Effector CD8-positive, alpha-beta T cell (primary cell): ENCODE measurements at regions not wholly inside any gene's neighbourhood (a gene's known extent, or its start where the extent isn't known, plus 50 kb on each side); places are given as distances from the start of the nearest gene placed in this dataset.

ENCODE experiments used
- DNase-seq: peaks from one replicate; lab custom pipeline; 2025; lab: John Stamatoyannopoulos, UW

- DNase-seq = no peak
These were observed 137.4 kb upstream of the SGK1 start for GRCh38 chr6:134455319-134455718.

DNA sequence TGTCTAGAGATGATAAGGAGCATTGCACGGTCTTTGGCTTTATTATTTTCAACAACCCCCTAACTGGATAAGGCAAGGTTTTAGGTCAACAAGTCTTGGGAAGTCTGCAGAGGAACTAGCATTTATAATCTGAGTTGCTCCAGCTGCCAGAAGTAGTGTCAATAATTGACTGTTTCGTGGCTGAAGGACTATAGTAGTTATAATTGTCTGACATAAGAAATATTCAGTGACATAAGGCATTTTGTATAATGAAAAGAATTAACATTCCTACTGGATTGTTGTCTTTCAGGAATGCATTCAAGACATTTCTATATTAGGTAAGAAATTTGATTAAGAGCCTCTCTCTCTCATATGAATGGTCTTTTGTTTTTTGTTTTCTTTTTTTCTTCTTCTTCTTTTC, 136.9 kb upstream of the SGK1 start:
- no peak for DNase-seq

DNA sequence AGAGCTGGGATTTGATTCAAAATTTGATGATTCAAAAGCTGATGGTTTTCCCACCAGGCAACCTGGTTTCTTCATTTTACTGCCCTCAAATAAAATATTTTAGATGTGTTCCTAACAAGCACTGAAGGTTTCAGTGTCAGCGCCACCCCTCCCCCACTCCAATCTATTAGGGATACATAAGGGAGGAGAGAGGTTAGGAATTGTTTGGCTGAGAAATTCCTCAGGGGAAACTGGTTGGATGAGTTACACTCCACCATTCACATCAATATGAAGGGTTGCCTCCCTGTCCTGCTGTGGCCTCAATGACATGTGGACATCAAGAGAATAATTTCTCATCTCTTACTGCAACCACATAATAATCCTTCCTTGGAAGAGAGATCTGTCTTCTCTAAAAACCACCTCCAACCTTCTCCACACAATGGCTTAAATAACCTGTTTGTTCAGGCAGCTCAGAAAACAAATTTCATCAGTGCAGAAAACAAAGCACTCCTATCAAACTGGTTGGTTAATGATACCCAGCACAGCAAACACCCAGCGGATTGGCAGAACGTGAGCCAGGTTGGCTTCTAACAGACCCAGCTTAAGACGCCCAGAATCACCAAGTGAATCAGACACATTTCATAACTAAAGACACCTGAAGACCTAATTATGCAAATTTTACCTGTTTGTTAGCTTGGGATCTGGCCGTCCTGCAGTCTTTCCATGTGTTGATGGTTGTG, 136.0 kb upstream of the SGK1 start:
- DNase-seq = no peak

DNA sequence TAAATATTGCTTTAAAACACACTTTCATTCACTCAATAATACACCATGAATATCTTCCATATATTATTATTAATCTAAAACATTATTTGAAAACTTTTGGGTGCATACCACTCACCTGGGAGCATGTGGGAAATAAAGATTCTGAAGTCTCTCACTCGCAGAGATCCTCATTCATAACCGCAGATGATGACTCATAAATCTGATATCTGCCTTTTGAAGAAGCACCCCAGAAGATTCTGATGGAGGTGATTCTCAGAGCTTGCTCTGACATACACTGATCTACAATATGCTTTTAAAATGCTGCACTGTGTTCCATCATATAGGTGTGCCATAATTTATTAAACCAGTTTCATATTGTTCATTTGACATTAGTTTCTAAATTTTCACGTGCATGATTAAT, 135.0 kb upstream of the SGK1 start:
- DNase-seq = no peak

GRCh38 chr6:134451529-134451928, 133.6 kb upstream of the SGK1 start:
- no peak for DNase-seq

GRCh38 chr6:134449781-134450180, 131.9 kb upstream of the SGK1 start:
- no peak for DNase-seq

GRCh38 chr6:134449004-134449403, 131.1 kb upstream of the SGK1 start:
- DNase-seq = no peak

DNA sequence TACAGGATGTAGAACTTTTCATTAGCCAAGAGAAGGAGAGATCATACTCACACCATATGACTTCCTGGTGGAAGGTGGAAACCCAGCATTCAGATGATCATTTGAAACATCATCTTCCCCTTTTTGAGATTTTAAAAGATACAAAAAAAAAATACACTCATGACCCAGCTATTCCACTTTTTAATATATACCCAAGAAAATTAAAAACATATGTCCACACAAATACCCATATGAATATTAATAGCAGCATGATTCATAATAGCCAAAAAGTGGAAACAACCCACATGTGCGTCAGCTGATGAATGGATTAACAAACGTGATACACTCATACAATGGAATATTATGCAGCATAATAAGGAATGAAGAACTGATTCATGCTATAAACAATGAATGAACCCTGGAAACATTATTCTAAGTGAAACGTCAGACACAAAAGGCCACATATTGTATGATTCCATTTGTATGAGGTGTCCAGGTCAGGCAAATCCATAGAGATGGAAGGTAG, 130.0 kb upstream of the SGK1 start:
- DNase-seq = no peak

DNA sequence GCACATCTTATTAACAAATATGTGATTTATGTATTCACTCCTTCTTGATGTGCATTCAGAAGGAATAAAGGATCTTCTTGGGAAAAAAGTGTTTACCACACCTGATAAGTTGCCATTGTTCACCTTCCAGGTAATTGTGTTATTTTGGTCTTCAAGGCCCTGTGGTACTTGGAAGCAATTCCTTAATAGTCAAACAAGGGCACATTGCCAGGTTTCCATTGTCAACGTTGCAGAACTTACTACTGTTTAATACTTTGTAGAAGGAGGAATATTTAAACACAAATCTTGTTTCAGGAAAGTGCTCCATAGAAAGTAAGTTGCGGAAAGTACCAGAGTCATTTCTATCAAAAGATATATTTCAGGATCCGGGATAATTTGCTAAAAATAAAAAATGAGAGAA, 129.5 kb upstream of the SGK1 start:
- no peak for DNase-seq

DNA sequence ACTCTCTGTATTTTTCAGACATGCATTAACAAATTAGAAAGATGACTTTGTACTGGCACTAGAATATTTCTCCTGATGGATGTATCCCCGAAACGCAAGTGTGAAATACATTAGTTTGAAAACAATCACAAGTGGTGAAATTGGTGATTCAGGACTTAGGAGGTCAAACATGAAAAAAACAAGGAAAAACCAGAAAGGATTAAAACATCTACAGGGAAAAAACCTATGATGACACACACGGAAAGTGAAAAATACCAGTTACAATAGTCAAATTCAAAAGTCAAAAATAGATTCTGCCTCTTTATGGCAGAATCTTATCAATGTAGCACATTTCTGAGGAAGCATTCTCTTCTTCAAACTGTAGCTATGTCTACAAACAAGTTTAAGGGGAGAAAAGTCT, 129.0 kb upstream of the SGK1 start:
- no peak for DNase-seq

DNA sequence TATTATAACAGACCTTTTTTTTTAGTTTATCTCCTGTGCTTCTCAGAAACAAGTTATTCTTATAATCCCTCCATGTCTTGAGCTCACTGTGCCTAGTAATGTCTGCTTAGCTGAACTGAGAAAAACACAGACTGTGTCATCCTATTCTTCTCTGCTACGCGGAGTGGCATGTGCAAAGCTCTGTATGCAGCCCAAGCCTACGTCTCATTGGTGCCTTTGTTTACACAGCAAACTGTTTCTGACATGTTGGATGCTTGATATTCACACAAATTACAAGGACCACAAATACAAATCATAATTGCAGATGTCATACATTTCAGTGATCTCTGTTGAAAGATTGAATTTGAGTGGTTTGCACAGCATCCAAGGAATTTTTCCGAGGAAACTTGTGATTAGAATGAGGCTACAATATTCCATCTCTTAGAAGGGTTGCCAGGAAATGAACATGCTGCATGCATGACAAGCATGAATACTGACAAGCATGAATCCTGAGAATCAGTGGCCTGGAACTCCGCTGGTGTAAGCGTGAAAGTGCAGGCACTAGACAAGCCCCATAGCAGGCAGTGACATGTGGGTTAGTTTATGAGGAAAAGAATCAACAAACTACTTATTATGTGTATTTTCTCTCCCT, 128.4 kb upstream of the SGK1 start:
- no peak for DNase-seq

GRCh38 chr6:134443009-134443408, 125.1 kb upstream of the SGK1 start:
- DNase-seq = no peak

- no peak for DNase-seq
These were observed 124.2 kb upstream of the SGK1 start for GRCh38 chr6:134442073-134442472.

GRCh38 chr6:134438837-134439236, 120.9 kb upstream of the SGK1 start:
- DNase-seq = no peak

GRCh38 chr6:134437376-134437775, 119.5 kb upstream of the SGK1 start:
- DNase-seq = no peak

- DNase-seq = no peak
These were observed 119.0 kb upstream of the SGK1 start for GRCh38 chr6:134436950-134437349.

GRCh38 chr6:134436281-134436815, 118.4 kb upstream of the SGK1 start:
- DNase-seq = no peak

GRCh38 chr6:134435814-134436280, 117.9 kb upstream of the SGK1 start:
- no peak for DNase-seq

GRCh38 chr6:134434019-134434942, 116.4 kb upstream of the SGK1 start:
- no peak for DNase-seq

DNA sequence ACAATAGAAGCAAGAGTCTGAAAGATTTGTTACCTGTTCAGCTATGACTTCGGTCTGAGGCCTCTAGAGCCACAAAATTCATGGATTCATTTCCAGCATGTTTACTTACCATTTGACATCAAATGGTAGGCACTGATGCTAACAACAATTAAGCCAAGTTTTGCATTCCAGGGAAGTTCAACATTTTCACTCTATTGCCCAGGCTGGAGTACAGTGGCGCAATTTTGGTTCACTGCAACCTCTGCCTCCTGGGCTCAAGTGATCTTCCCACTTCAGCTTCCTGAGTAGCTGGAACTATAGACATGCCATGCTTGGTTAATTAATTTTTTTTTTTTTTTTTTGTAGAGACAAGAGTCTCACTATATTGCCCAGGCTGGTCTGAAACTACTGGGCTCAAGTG, 114.1 kb upstream of the SGK1 start:
- DNase-seq = no peak

DNA sequence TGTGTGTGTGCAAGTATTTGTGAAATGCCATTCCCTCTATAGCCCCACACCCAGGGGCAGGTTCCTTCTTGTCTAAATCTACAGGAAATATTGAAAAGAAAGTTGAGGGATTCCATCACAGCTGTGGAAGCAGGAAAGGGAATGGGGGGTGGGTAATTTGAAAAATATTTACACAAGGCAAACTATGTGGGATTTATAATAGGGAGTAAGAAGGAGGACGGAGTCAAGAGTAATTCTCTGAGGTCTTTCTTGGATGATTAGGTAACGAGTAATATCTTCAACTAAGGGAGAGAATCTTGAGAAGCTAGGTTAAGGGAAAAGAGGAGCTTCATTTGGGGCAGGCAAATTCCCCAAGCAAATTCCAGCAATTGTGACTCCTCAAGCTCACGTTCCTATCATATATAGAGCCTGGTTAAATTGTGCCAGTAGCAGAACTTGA, 113.5 kb upstream of the SGK1 start:
- no peak for DNase-seq

DNA sequence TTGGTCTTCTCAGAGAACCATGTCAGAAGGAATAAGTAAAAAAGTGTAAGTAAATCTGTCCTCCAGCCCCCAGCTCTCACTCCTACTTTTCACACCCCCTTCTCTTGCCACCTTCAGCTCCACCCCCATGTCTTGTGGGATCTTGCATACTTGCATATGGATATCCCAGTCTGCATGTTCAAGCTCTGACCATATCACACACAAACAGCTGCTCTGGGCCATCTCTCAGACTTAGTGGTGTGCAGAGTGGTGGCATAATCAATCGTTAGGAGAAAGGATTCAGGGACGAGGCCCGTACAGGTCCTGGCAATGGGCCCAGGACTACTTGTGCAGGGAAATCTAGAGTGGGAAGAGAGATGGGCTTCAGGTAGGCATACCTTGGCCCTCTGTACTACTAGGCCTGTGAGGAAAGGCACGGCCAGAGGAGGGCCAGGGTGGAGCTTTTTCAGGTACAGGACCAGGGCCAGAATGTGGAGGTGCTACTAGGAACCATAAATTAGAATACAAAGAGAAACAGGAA, 112.0 kb upstream of the SGK1 start:
- DNase-seq = no peak
